ENCODE measurements at regions not wholly inside any gene's neighbourhood (a gene's known extent, or its start where the extent isn't known, plus 50 kb on each side); places are given as distances from the start of the nearest gene placed in this dataset.

GRCh38 chr6:12423832-12424231, 133.7 kb downstream of the EDN1 start:
- DNase-seq (ENCODE audit: low spot score) = no peak

GRCh38 chr6:12426121-12426520, 136.0 kb downstream of the EDN1 start:
- DNase-seq (ENCODE audit: low spot score) = no peak

DNA sequence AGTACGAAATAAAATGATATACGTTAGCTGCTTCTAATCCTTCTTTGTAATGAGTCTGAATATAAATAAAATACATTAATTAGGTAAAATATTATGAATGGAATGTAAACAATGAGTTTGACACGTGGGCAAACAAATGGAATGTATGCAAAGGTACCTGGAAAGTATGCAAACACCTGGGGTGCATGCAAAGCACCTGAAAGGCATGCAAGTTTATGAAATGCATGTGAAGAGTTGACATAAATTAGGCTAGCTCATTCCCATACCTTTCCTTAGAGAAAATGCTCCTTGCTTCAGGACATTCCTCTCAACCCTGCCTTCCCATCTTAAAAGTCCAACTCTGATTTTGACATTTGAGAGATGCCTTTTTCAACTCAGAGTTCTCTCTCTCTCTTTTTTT, 140.9 kb downstream of the EDN1 start:
- no peak for DNase-seq (ENCODE audit: low spot score)

- no peak for DNase-seq (ENCODE audit: low spot score)
These were observed 146.1 kb downstream of the EDN1 start for GRCh38 chr6:12436224-12436623.

- DNase-seq (ENCODE audit: low spot score) = no peak
These were observed 146.5 kb downstream of the EDN1 start for GRCh38 chr6:12436683-12437082.

DNA sequence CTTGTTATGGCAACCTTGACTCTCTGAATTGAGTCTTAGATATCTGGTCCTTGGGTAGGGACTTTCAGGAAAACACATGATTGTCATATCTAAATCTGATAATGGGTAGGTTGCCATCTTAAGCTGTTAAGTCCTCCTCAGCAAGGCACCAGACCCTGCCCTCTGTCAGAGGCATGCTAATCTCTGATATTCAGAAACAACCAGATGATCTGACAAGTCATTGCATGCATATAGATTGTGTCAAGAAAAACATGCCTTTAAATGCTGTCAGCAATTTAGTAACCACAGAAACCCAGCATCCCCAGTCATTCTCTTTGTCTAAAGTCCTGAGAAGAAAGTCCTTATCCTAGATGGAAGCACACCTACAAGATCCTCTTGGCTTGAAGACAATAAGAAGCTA, 149.1 kb downstream of the EDN1 start:
- DNase-seq (ENCODE audit: low spot score) = no peak

DNA sequence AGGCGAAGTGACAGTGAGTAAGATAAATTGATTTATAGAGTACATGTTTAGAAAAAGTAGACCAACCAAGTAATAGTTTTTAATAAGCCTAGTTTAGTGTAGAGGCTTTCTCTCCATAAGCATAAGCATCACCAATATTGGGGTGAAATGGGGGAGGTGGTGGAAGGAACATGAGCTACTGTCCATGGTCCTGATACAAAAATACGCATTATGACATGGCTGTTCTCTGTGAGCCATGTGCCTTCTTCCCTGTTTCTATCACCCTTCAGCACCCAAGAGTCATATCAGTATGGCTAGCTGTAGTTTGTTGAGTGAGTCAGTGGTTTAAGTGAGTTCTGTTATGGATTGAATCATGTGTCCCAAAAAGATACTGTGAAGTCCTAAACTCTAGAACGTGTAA, 150.8 kb downstream of the EDN1 start:
- peak; percentile 5 for DNase-seq (ENCODE audit: low spot score)

GRCh38 chr6:12442455-12442854, 152.3 kb downstream of the EDN1 start:
- DNase-seq (ENCODE audit: low spot score) = no peak

DNA sequence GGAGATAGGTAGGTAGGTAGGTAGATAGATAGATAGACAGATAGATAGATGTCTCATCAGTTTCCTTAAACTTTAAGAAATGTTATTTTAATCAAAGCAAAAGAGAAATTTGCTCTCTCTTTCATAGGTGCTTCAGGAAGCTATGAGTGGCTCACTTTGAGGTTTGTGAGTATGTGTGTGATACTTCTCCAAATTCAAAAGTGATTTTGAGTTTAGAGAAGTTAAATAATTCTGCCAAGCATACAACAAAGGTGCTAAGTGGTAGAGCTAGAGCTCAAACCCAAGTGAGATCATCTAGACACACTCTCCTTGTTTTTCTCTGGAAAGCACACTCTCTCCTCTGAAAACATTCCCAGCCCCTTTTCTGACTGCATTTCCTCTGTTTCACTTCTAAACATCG, 156.2 kb downstream of the EDN1 start:
- DNase-seq (ENCODE audit: low spot score) = no peak

DNA sequence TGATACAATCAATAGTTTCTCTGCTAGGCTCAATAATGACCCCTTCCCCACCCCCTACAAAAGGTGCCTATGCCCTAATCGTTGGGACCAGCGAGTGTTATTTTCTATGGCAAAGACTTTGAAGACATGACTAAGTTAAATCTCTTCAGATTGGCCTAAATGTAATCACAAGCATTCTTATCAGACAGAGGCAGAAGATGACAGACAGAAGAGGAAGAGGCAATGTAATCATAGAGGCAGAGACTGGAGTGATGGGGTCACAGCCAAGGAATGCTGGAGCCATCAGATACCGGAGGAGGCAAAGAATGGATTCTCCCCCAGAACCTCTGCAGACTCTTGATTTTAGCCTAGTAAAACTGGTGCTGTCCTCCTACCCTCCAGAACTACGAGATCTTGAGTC, 159.3 kb downstream of the EDN1 start:
- DNase-seq (ENCODE audit: low spot score) = no peak

- DNase-seq (ENCODE audit: low spot score) = no peak
These were observed 160.3 kb downstream of the EDN1 start for GRCh38 chr6:12450467-12450866.

DNA sequence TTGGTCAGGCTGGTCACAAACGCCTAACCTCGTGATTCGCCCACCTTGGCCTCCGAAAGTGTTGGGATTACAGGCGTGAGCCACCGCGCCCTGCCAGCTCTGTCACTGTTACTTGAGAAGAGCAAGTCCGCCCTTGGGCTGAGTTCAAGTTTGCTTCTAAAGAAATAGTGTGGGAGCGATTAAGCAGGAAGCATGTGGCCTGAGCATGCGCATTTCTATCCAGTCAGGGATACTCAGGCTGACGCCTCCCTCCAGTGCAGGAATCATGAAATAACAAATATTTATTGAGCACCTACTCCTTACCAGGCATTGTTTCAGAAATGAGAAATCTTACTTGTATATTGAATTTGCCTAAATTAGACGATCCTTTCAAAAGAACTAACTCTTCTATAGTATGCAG, 166.2 kb downstream of the EDN1 start:
- no peak for DNase-seq (ENCODE audit: low spot score)

GRCh38 chr6:12457094-12457493, 166.9 kb downstream of the EDN1 start:
- no peak for DNase-seq (ENCODE audit: low spot score)

DNA sequence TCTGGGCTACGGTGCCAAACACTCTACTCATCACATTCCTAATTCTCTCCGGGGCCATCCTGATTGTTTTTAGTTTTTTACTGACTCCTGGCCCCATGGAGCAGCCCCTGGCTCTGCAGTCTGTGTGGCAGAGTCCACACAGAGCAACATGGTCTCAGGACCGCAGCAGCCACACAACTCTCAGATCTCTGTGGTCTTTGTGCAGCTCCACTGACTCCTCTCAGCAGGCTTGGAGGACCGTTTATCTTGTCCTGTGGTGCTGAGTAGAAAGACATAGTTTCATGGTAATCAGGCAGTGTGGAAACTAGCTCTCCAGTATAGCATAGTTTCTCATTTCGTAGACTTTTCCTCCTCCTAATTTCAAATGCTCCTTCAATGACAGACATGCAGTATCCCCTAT, 168.4 kb downstream of the EDN1 start:
- DNase-seq (ENCODE audit: low spot score) = no peak

DNA sequence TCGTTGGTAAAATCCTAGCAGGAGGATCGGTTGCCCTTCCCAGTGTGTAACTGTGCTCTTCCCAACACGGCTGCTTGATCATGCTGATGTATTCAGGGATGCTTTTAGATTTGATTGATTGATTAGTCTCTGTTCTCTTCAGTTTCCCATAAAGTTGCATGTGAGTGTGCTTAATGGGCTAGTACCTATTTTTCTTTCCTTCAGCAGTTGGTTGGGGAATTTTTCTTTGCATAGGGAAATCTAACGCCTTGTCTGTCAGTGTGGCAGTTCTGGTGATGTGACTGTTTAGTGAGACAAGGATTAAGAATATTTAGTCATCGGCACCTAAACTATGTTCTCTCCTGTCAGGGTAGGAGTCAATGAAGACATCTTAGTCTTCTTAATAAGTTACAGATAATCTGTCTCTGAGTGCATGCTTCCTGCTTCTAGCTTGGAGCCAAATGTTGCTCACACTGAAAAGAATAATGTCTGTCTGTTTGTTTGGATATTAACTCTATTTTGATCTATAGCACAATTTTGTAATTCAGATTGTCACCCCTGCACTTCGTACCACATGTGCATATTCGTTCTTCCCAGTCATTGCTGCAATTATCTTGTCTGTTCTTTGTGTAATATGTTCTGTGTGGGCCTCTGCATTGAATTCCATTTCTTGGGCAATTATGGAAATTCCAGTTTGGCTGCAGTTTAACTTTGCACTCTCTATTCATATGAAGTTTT, 169.9 kb downstream of the EDN1 start:
- DNase-seq (ENCODE audit: low spot score) = no peak

DNA sequence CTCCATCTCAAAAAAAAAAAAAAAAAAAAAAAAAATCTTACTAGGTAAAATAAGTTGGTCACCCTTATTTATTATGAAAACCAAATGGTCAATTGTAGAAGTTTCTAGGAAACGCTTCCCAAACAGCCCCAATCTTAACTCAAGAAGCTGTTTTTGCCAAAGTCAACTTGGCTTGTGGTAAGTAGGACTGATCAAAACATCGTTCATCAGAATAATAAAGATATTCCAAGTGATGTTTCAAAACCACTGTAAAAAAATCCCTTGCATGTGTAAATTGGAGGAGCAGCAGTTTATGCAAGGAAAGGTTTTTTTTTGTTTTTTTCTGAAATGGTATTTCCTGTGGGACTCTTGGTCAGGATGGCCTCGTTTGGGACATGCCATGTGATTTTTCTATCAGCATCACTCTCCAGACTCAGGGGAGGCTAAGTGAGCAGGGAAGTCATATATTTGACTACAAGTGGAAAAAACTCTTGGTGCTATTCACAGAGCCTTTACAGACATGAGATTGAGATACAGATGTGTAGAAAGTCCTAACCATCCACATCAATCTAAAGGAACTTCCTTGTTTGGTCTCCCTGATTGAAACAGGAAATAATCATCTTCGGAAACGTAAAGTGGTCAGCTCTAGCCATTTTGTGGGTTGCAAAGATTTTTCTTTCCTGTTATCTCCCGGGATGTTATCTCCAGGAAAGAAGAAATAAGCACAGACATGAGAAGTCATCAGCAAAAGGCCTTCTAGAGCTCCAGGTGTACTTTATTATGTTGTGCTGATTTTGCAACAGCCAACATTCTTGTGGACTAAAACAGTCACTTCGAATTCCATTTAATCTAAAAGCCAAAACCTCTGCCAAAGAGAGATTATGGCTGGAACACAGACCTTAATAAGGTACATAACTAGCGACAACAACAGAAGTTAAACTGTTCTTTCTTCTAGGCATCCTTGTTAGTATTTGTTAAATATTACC, 177.8 kb downstream of the EDN1 start:
- DNase-seq (ENCODE audit: low spot score) = no peak

- peak; percentile 12 for DNase-seq (ENCODE audit: low spot score)
These were observed 182.5 kb downstream of the EDN1 start for GRCh38 chr6:12472601-12473038.

GRCh38 chr6:12473494-12473893, 183.3 kb downstream of the EDN1 start:
- DNase-seq (ENCODE audit: low spot score) = no peak

DNA sequence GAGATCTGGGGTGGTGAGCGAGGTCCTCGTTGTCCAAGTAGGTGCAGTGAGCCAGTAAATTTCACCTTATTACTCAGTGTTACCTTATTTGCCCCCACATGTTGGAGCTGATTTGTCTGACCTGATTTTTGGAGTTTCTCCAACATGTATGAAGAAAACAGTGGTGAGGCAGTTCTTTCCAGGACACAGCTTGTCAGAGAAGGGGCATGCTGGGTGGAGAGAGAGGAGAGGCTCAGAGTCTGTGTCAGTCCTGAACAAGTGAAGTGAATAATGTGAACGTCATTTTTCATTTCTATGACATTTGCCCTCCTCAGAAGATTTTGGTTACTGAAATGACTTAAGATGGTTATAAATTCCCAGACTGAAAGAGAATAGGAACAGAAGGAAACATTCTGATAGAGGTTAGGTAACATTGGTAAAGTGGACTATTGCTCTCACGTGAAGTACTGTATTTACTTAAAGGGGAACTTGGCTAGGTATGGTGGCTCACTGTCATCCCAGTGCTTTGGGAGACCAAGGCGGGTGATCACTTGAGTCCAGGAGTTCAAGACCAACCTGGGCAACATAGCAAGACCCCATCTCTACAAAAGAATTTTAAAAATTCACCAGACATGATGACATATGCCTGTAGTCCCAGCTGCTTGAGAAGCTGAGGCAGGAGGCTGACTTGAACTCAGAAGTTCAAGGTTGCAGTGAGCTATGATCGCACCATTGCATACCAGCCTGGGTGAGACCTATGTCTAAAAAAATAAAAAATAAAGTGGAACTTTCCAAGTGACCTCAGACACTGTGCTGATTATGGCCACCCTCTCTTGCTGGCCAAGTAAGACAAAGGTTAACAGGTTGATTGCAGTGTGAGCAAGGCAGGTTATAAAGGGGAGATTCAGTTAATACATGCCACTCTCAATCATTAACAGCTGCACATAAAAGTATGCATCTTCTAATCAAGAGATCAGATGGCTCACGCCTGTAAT, 184.3 kb downstream of the EDN1 start:
- DNase-seq (ENCODE audit: low spot score) = no peak

DNA sequence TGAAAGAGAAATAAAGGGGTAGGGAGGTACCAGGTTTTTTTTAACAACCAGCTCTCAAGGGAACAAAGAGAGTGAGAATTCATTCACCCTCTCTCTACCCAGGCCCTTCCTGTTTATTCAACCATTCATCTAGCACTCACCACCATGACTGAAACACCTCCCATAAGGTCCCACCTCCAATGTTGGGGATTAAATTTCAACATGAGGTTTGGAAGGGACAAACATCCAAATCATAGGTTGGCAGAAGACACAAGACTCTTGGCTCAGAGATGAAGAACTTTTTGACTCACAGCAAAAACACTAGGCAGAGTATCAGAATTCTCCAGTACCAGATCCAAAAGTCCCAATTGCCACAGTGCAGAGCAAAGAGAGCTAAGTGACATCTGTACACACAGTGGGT, 186.3 kb downstream of the EDN1 start:
- DNase-seq (ENCODE audit: low spot score) = no peak

DNA sequence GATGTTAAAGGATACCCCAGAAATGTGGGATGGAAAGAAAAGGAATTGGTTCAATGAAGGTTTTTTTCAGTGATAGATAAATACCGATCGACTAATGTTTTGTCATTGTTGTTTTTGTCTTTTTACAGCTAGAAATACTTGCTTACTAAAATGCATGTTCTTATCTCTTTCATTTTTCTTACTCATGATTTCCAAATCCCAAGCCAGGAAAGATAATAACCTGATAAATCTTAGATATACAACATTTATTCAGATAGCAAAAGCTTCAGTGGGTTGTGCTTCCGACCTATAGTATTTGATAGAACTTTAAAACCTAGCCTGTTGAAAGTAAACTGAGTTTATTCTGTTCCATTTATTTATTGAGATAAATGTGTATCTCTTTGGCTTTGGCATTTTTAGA, 187.5 kb downstream of the EDN1 start:
- DNase-seq (ENCODE audit: low spot score) = no peak

- no peak for DNase-seq (ENCODE audit: low spot score)
These were observed 188.8 kb downstream of the EDN1 start for GRCh38 chr6:12478921-12479320.

Data from hepatic stellate cell (primary cell).